ENCODE measurements at regions not wholly inside any gene's neighbourhood (a gene's known extent, or its start where the extent isn't known, plus 50 kb on each side); places are given as distances from the start of the nearest gene placed in this dataset.

- peaks cover 23% of the 10 kb centered on the region for H3K27me3 Mint-ChIP-seq (ENCODE audit: low read depth)
- no peaks in the 10 kb centered on the region for H3K79me2 ChIP-seq (ENCODE audit: insufficient read depth, low read length)
- no peak overlapping the region for H2BK120ac ChIP-seq (ENCODE audit: low read depth, low read length, poor library complexity, severe bottlenecking)
- no peak overlapping the region for H2BK5ac ChIP-seq (ENCODE audit: insufficient read length, low read length)
- H3K56ac ChIP-seq (ENCODE audit: insufficient read length, low read depth, low read length) = no peak overlapping the region
- H3K23me2 ChIP-seq (ENCODE audit: insufficient read length, low read depth, low read length, poor library complexity, severe bottlenecking) = no peaks in the 10 kb centered on the region
- H4K20me1 ChIP-seq (ENCODE audit: control insufficient read depth, insufficient read depth, insufficient read length) = no peaks in the 10 kb centered on the region
- H4K8ac ChIP-seq (replicated peaks; ENCODE audit: insufficient read length, low read depth, low read length) = no peak overlapping the region
- peaks cover 41 to 45% of the 10 kb centered on the region in 2 experiments for H3K4me1 Mint-ChIP-seq
- peak; percentile 56 for DNase-seq
- H3K9me3 ChIP-seq (ENCODE audit: control insufficient read depth, low read depth, low read length) = no peaks in the 10 kb centered on the region
- no peak overlapping the region for H3K4me2 ChIP-seq (ENCODE audit: insufficient read depth, insufficient read length, low read length)
- H3K23ac ChIP-seq (ENCODE audit: insufficient read length, low read depth, low read length) = no peak overlapping the region
- no peak overlapping the region for H3K4me3 Mint-ChIP-seq
- no peak overlapping the region for H2AFZ ChIP-seq (ENCODE audit: low read length)
- TF ChIP-seq CTCF (conservative IDR thresholded peaks at IDR 0.05) = peak; percentile 52; the same call in 2 of the 3 replicates
- H3K4ac ChIP-seq (ENCODE audit: low read depth, low read length) = no peak overlapping the region
- no peak overlapping the region for H2BK12ac ChIP-seq (ENCODE audit: insufficient read length, low read depth, low read length)
- H3K14ac ChIP-seq (ENCODE audit: insufficient read depth, low read length) = no peak overlapping the region
- H3K79me1 ChIP-seq (ENCODE audit: insufficient read depth, low read depth, low read length, poor library complexity, severe bottlenecking) = no peaks in the 10 kb centered on the region
- H3K27me3 ChIP-seq (ENCODE audit: insufficient read depth, low read length) = no peaks in the 10 kb centered on the region
- no peak overlapping the region for H3K27ac ChIP-seq (ENCODE audit: insufficient read length, low read depth, low read length)
- H2AK5ac ChIP-seq (ENCODE audit: insufficient read length, low read length) = no peak overlapping the region
- no CpG with 5 or more reads among the region's 8 CpGs for WGBS (ENCODE audit: extremely low coverage, insufficient read length, low lambda C conversion rate)
- H2BK20ac ChIP-seq (ENCODE audit: low read depth, low read length, poor library complexity, severe bottlenecking) = no peak overlapping the region
- H3K9me3 Mint-ChIP-seq = peaks cover 0 to 2% of the 10 kb centered on the region in 2 experiments; a peak in 1 of 5 replicates
- H4K5ac ChIP-seq (ENCODE audit: insufficient read length, low read depth, low read length) = no peak overlapping the region
- no peak overlapping the region for H3T11ph ChIP-seq (ENCODE audit: low read length)
- H3K36me3 Mint-ChIP-seq (ENCODE audit: insufficient read depth in 1 of 3, low read depth in 3 of 3) = no peaks in the 10 kb centered on the region
- no peak overlapping the region for H2BK15ac ChIP-seq (ENCODE audit: low read depth, low read length)
- H3K27ac Mint-ChIP-seq = no peak overlapping the region
- H3K9ac ChIP-seq (ENCODE audit: extremely low read depth, insufficient read length, low read length) = no peak overlapping the region
- peaks cover 9% of the 10 kb centered on the region; the same call in 1 of the 2 replicates for H3K4me1 ChIP-seq (ENCODE audit: insufficient read depth, low read length)
- H4K91ac ChIP-seq (ENCODE audit: insufficient read length, low read depth, low read length) = no peak overlapping the region
- H3K18ac ChIP-seq (ENCODE audit: insufficient read length, low read depth, low read length) = no peak overlapping the region
Observed at GRCh38 chr7:31251441-31251840, 89.1 kb downstream of the NEUROD6 start.

Data from H9 (cell line).